NOMO-1 (cell line): ENCODE measurements at regions not wholly inside any gene's neighbourhood (a gene's known extent, or its start where the extent isn't known, plus 50 kb on each side); places are given as distances from the start of the nearest gene placed in this dataset.
"Not testable (repeated sequence)": the region's sequence is repeated elsewhere in the genome, so short reads cannot be mapped to it uniquely, and the experiment has no call there.

Experiments used
- DNase-seq, 2 experiments: peaks; one replicate each; lab custom pipeline; 2025; ENCODE audit not compliant: unreplicated experiment in 2 of 2; lab: John Stamatoyannopoulos, UW

DNA sequence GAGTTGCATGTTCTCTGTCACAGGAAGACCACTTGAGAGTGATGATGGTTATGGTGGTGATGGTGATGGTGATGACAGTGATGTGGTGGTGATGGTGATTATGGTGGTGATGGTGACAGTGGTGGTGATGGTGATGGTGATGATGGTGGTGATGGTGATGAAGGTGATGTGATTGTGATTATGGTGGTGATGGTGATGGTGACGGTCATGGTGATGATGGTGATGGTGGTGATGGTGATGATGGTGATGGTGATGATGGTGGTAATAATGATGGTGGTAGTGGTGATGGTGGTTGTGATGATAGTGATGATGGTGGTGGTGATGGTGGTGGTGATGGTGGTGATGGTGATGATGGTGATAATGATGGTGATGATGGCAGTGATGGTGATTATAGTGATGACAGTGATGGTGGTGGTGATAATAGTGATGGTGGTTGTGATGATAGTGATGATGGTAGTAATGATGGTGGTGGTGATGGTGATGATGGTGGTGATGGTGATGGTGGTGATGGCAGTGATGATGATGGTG lies 93.7 kb downstream of the ASB1 start:
- no peak for DNase-seq

DNA sequence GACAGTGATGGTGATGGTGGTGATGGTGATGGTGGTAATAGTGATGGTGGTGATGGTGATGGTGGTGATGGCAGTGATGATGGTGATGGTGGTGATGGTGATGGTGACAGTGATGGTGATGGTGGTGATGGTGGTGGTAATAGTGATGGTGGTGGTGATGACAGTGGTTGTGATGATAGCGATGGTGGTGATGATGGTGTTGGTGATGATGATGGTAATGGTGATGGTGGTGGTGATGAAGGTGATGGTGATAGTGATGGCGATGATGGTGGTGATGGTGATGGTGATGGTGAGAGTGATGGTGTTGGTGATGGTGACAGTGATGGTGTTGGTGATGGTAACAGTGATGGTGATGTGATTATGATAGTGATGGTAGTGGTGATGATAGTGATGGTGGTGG lies 94.3 kb downstream of the ASB1 start:
- no peak for DNase-seq

DNA sequence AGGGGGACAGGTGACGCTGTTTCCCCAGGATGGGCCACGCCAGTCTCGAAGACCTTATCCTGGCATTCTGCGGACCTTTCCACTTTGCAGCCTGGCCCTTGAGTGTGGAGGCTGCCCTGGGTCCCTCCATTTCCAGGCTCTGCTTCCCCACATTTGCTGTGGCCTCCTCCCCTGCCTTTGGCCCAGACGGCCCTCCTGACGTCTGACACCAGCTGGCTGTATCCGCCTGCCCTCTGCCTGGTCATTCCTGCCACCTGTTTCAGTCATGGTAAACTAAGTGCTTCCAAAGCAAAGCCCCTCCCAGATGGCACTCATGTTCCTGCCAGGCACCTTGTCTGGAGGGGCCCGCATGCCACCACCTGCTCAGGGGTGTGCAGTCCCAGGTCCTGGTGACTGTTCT lies 95.1 kb downstream of the ASB1 start:
- no peak for DNase-seq

DNA sequence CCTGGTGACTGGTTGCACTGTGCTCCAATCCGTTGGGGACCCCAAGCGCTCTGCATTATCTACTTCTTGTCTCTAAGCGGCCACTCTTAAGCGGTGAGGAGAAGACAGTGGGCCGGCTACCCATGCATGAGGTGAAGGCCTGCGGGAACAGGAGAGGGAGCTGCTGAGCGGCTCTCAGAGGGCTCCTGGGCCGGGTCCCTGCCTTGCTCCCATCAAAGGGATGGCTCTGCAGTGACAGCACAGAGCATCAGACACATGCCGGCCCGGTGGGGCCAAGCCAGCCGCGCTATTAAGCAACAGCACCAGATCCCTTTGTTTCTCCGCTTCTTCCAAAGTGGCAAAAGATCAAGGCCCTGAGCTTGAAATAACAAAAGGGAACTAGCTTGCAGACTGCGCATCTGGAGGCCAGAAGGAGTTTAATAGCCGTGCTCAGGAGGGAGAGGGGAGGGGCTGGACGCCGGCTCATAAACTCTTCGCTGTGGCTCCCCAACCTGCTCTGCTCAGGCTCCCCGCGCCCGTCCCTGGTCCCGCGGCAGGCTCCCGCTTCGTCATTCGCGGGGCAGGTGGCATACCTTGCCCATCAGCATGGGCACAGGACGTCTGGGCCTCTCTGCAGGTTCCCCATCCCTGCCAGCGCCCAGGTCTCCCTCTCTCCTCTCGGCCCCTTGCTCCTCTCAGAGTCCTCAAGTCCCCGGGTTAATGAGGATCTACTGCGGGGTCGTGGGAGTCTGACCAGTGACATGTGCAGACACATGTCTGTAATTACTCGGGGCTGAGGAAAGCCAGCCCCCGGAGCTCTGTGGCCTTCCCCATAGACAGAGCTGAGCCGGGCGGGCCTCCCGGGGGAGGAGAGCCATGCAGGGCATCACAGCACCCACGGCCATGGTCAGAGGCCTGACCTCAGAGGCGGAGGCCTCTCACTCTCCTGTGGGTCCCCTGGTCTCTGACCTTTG lies 96.7 kb downstream of the ASB1 start:
- DNase-seq, result peak; percentile 39 to 46

DNA sequence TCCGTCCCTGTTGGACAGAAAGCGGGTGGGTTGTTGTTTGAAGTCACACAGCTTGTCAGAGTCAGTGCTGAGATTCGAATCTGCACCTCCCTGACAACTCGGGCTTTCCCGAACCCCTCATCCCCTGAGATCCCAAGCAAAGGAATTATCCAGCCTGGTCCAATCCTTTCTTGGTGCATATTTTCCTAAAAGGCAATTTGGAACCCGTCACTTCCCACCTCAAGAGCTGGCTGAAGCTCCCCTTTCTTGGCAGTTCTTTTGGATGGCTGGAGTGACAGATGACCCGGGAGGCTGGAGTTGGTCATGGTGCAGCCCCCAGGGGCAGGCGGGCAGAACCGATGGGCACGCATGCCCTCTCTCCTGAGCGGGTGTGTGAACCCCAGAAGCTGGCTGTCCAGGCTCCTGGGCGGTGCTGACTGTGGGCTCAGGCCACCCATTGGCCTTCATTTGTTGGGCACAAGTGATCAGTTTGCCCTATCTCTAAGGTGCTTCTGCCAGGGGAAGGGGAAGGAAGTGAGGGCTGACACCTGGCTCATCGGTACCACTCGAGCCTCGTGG lies 97.8 kb downstream of the ASB1 start:
- DNase-seq, result no peak

DNA sequence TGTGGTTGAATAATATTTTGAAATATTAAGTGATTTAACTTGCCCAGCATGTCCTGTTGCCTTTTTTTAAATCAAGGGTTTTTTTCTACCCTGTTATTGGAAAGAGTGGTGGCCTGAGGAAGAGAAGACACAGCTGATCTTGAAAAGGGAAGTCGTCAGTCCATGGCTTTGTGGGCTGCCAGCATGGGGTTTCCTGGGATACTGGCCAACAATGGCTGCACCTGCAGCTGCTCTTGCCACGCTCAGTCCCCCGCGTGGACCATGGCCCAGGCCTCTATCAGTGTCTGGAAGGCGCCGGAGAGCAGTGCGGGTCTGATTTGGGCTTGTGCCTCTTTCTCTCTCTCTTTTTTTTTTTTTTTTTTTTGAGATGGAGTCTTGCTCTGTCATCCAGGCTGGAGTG lies 99.3 kb downstream of the ASB1 start:
- no peak for DNase-seq

- DNase-seq, result no peak
Observed at GRCh38 chr2:238527565-238527964, 100.8 kb downstream of the ASB1 start.

- no peak for DNase-seq
Observed at GRCh38 chr2:238528953-238529781, 102.4 kb downstream of the ASB1 start.

GRCh38 chr2:238531017-238531645 lies 104.4 kb downstream of the ASB1 start:
- DNase-seq, result not testable (repeated sequence)

- DNase-seq, result not testable (repeated sequence)
Observed at GRCh38 chr2:238543732-238544131, 117.0 kb downstream of the ASB1 start.

DNA sequence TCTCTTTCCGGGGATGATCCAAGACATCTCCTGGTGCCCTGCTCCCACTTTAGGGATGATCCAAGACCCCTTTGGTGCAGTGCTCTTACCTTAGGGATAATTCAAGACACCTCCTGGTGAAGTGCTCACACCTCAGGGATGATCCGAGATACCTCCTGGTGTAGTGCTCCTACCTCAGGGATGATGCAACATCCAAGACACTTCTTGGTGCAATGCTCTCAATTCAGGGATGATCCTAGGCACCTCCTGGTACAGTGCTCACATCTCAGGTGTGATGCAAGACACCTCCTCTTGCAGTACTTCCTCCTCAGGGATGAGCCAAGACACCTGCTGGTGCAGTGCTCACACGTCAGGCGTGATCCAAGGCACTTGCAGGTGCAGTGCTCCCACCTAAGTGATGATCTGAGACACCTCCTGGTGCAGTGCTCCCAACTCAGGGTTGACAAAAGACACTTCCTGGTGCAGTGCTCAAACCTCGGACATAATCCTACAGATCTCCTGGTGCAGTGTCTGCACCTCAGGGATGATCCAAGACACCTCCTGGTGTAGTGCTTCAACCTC lies 122.3 kb downstream of the ASB1 start:
- no peak for DNase-seq

DNA sequence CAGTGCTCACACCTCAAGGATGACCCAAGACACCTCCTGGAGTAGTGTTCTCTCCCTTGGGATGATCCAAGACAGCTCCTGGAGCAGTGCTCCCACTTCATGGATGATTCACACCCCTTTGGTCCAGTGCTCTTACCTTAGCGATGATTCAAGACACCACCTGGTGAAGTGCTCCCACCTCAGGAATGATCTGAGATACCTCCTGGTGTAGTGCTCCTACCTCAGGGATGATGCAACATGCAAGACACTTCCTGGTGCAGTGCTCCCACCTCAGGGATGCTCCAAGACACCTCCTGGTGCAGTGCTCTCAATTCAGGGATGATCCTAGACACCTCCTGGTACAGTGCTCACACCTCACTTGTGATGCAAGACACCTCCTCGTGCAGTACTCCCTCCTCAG lies 123.1 kb downstream of the ASB1 start:
- no peak for DNase-seq

DNA sequence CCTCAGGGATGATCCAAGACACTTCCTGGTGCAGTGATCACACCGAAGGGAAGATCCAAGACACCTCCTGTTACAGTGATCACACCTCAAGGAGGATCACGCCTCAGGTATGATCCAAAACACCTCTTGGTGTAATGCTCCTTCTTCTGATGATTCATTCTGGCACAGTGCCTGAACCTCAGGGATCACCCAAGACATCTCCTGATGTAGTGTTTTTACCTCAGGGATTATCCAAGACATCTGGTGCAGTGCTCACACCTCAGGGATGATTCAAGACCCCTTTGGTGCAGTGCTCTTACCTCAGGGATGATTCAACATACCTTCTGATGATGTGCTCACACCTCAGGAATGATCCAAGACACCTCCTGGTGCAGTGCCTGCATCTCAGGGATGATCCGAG lies 124.4 kb downstream of the ASB1 start:
- no peak for DNase-seq

DNA sequence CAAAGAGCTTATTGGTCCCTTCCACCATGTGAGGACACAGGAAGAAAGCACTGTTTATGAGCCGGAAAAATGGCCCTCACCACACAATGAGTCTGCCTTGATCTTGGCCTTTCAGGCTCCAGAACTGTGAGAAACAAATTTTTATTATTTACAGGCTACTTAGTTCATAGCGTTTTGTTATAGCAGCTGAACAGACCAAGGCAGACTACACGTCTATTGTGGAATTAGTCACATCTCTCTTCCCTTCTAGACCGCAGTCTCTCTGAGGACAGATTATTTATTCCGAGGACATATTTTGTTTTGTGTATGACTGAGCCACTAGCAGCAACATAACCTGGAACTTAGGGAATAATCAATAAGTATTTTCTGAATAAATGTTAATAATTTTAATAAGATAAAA lies 125.5 kb downstream of the ASB1 start:
- DNase-seq, result no peak

GRCh38 chr2:238553159-238553558 lies 126.4 kb downstream of the ASB1 start:
- no peak for DNase-seq

- peak in 1 of 2 experiments; percentile 1 for DNase-seq
Observed at GRCh38 chr2:238554468-238555315, 128.0 kb downstream of the ASB1 start.

GRCh38 chr2:238555786-238556542 lies 129.2 kb downstream of the ASB1 start:
- DNase-seq, result no peak

DNA sequence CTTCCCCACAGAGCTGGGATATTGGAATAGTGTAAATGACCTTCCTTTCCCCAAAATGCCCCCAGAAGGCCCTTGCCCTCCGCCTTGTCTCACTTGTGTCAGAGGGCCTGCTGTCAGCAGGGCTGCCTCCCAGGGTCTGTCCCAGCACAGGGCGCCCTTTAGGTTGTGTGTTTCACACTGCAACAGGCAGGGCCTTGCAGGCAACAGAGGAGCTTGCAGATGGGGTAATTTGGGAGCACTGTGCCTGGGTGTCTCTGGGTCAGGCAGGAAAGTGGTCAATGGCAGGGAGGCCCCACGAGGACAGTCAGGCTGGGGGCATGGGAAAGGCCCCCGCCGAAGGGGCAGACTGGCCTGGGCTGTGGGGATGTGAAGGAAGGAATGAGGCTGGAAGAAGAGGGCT lies 130.7 kb downstream of the ASB1 start:
- no peak for DNase-seq

GRCh38 chr2:238557936-238558335 lies 131.2 kb downstream of the ASB1 start:
- DNase-seq, result no peak
